BJ (cell line): ENCODE measurements at regions not wholly inside any gene's neighbourhood (a gene's known extent, or its start where the extent isn't known, plus 50 kb on each side); places are given as distances from the start of the nearest gene placed in this dataset.

Experiments
- CTCF ChIA-PET: fragments of 350-600 bp; formaldehyde crosslinking; extraction: SDS; loops from one replicate; lab custom pipeline; 2021; ENCODE audit warnings: antibody characterized with exemption, inconsistent platforms; lab: Yijun Ruan, JAX
- POLR2A ChIA-PET: fragments of 300-600 bp; sonication (Branson Sonifier 250); formaldehyde crosslinking; extraction: SDS; loops from one replicate; lab custom pipeline; 2021; ENCODE audit warnings: antibody characterized with exemption; lab: Charles Lee
- DNase-seq: peaks from one replicate; pipeline ENCODE4 v3.0.0-alpha.2; 2011; ENCODE audit warnings: low read depth
- H3K27me3 ChIP-seq: 2 replicates; pipeline ENCODE4 v1.6.0; 2011; ENCODE audit warnings: low read length; ENCODE audit not compliant: control insufficient read depth, insufficient read depth
- H3K36me3 ChIP-seq: 2 replicates; pipeline ENCODE4 v1.5.1; 2011; ENCODE audit warnings: low read length; ENCODE audit not compliant: control insufficient read depth, insufficient read depth
- H3K4me3 ChIP-seq: 2 replicates; pipeline ENCODE4 v1.5.1; 2011; ENCODE audit warnings: low read depth, mild to moderate bottlenecking, control low read depth, low read length
- TF ChIP-seq, protein P1 (sequence below): IDR thresholded peaks from 2 replicates; pipeline ENCODE4 v1.5.1; 2011; ENCODE audit warnings: low read depth, mild to moderate bottlenecking, control low read depth, inconsistent platforms, low read length, moderate library complexity; ENCODE audit not compliant: insufficient read depth

DNA sequence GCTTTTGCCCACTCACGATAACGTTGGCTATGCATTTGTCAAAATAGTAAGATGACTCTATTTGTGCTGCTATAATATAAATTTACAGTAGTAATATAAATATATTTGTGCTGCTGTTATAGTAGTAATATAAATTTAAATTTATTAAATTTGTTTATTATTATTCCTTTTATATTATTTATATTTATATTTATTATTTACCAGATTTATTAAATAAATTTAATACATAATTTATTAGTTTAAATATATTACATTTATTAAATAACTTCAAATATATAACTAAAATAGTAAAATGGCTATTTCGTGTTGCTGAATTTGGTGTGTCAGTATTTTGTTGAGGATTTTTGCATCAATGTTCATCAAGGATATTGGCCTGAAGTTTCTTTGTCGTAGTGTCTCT is 246.5 kb upstream of the FGF16 start:
- ChIA-PET CTCF (interaction anchor here (0.6 kb wide), 1 partner anchor 67 kb away, joined by 3 read pairs; no protein-coding TSS in a partner anchor), POLR2A (no interaction called here)
- Histone ChIP-seq H3K27me3 (no peaks in the 10 kb centered on the region), H3K36me3 (no peaks in the 10 kb centered on the region), H3K4me3 (no peak overlapping the region)
- no peak for DNase-seq
- TF ChIP-seq, protein P1, sequence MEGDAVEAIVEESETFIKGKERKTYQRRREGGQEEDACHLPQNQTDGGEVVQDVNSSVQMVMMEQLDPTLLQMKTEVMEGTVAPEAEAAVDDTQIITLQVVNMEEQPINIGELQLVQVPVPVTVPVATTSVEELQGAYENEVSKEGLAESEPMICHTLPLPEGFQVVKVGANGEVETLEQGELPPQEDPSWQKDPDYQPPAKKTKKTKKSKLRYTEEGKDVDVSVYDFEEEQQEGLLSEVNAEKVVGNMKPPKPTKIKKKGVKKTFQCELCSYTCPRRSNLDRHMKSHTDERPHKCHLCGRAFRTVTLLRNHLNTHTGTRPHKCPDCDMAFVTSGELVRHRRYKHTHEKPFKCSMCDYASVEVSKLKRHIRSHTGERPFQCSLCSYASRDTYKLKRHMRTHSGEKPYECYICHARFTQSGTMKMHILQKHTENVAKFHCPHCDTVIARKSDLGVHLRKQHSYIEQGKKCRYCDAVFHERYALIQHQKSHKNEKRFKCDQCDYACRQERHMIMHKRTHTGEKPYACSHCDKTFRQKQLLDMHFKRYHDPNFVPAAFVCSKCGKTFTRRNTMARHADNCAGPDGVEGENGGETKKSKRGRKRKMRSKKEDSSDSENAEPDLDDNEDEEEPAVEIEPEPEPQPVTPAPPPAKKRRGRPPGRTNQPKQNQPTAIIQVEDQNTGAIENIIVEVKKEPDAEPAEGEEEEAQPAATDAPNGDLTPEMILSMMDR: no peak

DNA sequence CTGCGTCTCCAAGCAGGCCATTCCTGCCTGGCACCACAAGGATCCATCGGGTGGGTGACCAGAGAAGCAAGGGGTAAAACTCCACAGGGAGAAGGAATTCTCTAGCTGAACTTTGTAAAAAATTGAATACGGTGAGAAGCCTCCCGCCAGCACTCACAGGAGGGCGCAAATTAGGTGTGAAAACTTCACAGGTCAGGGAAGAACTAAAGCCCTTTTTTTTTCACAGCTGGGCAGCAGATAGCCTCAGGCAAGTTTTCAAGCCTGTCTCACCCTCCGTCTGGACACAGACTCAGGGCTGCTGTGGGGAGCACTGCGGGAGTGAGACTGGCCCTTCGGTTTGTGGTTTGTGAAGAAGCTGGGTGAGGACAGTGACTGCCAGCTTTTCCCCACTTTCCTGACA is 224.1 kb upstream of the FGF16 start:
- ChIA-PET POLR2A (no interaction called here), CTCF (no interaction called here)
- Histone ChIP-seq H3K4me3 (no peak overlapping the region), H3K27me3 (no peaks in the 10 kb centered on the region), H3K36me3 (no peaks in the 10 kb centered on the region)
- no peak for DNase-seq
- TF ChIP-seq, protein P1: no peak

DNA sequence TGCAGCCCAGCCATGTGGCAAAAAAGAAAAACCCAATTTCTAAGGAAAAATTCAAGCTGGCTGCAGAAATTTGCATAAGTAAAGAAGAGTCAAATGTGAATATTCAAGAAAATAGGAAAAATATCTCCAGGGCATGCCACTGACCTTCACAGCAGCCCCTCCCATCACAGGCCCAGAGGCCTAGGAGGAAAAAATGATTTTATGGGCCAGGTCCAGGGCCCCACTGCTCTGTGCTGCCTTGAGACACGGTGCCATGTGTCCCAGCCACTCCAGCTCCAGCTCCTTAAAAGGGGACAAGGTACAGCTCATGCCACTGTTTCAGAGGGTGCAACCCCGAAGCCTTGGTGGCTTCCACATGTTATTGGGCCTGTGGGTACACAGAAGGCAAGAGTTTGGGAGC is 182.7 kb upstream of the FGF16 start:
- CTCF ChIA-PET: no interaction called here
- H3K27me3 ChIP-seq: no peaks in the 10 kb centered on the region
- POLR2A ChIA-PET: no interaction called here
- no peak for DNase-seq
- TF ChIP-seq, protein P1: no peak
- no peaks in the 10 kb centered on the region for H3K36me3 ChIP-seq
- no peak overlapping the region for H3K4me3 ChIP-seq

DNA sequence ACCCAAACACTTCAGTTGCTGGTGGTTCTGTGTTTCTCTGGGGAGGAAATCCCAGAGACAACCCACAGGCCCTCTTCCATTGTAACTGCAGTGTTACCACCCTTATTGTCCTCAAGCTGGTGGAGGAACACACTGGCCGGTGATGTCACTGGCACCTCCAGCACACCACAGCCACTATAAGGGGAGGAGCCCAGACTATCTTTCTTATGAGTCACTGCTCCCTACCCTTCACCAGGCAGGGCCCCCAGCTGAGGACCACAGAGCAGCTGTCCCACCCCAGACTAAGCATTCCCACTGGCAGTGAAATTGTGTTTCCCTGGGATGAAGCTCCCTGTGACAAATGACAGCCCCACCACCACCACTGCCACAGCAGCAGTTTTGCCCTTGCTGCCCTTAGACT is 171.8 kb upstream of the FGF16 start:
- ChIA-PET POLR2A (no interaction called here), CTCF (no interaction called here)
- TF ChIP-seq, protein P1: no peak
- DNase-seq: no peak
- Histone ChIP-seq H3K36me3 (no peaks in the 10 kb centered on the region), H3K4me3 (no peak overlapping the region), H3K27me3 (no peaks in the 10 kb centered on the region)

DNA sequence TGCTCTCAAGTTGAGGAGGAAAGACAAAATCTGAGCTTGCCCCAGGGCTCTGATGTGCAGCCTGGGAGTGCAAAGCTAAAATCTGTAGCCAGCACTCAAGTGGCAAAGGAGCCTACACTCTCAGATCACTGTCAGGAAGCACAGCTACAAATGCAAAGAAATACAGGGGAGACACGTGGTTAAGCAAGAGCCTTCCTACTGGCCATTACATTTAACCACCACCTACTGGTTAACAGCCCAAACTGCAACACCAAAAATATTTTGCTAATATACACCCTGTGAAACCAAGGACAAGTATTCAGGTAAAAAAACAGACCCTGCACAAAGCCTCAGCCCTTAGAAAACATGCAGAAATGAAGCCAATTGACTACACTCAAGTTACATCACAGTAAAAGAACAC is 170.4 kb upstream of the FGF16 start:
- TF ChIP-seq, protein P1: no peak
- ChIA-PET CTCF (no interaction called here), POLR2A (no interaction called here)
- Histone ChIP-seq H3K4me3 (no peak overlapping the region), H3K36me3 (no peaks in the 10 kb centered on the region), H3K27me3 (no peaks in the 10 kb centered on the region)
- DNase-seq: no peak
